22Rv1 (cell line): ENCODE measurements at regions not wholly inside any gene's neighbourhood (a gene's known extent, or its start where the extent isn't known, plus 50 kb on each side); places are given as distances from the start of the nearest gene placed in this dataset.

Experiments used
- H3K27ac ChIP-seq: fragments of 450-650 bp; 2 replicates; pipeline ENCODE4 v1.5.1; 2017
- ZFX ChIP-seq: fragments of 450-650 bp; IDR thresholded peaks from 2 replicates; pipeline ENCODE4 v1.6.1; 2017; ENCODE audit warnings: antibody characterized with exemption, borderline replicate concordance
- TF ChIP-seq, protein P1 (sequence below): fragments of 450-650 bp; IDR thresholded peaks from 2 replicates; pipeline ENCODE4 v1.5.1; 2017; ENCODE audit warnings: mild to moderate bottlenecking

DNA sequence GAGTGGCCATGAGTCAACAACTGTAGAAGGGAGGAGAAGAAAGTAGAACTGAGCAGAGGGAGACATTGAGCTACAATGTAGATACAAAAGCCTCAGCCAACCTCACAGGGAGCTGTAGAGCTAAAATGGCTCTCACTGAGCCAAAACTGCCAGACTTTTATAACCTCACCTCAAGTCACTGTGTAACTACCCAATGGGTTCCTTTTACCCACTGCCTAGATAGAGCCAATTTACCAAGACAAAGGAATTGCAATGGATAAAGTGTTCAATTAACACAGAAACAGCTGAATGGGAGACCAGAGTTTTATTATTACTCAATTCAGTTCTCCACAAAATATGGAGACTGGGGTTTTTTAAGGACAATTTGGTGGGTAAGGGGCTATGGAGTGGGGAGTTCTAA, 938.9 kb upstream of the GRIA3 start:
- no peak overlapping the region for H3K27ac ChIP-seq
- TF ChIP-seq ZFX: no peak
- TF ChIP-seq, protein P1, sequence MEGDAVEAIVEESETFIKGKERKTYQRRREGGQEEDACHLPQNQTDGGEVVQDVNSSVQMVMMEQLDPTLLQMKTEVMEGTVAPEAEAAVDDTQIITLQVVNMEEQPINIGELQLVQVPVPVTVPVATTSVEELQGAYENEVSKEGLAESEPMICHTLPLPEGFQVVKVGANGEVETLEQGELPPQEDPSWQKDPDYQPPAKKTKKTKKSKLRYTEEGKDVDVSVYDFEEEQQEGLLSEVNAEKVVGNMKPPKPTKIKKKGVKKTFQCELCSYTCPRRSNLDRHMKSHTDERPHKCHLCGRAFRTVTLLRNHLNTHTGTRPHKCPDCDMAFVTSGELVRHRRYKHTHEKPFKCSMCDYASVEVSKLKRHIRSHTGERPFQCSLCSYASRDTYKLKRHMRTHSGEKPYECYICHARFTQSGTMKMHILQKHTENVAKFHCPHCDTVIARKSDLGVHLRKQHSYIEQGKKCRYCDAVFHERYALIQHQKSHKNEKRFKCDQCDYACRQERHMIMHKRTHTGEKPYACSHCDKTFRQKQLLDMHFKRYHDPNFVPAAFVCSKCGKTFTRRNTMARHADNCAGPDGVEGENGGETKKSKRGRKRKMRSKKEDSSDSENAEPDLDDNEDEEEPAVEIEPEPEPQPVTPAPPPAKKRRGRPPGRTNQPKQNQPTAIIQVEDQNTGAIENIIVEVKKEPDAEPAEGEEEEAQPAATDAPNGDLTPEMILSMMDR: no peak

DNA sequence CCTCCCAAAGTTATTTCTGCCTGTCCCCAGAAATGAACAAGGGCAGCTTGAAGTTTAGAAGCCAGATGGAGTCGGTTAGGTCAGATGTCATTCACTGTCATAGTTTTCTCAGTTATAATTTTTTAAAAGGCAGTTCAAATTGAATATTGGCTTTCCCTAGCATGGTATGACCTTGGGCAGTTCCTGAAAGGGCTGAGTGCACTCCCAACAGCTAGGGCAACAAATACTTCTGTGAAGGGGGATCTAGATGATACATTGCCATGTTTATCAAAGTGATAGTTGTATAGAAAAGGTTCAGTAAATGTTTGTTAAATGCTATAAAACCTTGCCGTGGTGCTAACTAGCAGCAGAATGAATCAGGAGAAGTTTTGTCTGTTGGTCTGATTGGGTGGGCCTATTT, 938.1 kb upstream of the GRIA3 start:
- no peak overlapping the region for H3K27ac ChIP-seq
- no peak for TF ChIP-seq ZFX
- TF ChIP-seq, protein P1: no peak

DNA sequence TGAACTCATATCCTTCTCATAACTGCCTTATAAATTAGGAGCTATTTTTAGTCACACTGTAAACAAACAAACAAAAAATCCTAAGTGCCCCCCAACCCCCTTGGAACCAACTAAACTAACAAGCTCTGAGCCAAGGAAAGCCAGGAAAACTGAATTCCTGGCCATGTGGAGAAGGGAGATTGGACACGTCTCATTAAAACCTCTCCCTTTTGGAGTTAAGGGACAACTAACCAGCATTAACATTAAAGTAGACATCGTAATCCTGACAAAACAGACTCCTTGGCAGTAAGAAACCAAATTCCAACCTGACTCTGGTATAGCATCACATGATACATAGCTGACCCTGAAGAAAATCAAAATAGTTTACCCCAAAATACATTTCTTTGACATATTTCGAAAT, 937.1 kb upstream of the GRIA3 start:
- H3K27ac ChIP-seq: no peak overlapping the region
- TF ChIP-seq, protein P1: no peak
- no peak for TF ChIP-seq ZFX

DNA sequence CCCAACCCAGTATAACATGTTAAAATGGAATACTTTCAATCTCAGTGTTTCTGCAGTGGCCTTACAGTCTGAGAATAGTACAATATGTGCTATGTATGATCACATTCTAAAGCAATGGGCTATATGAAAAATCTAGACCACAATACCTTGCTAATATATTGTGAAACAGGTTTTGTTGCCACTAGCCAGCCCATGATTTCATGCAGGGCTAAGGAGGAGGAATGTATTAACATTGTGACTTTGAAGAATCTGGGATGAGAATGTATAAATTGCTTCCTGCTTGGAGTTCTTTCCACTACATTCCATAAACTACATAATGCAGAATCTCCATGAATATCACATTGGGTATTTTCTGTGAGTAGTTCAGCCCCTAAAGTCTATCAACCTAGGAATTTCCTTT, 935.4 kb upstream of the GRIA3 start:
- TF ChIP-seq, protein P1: no peak
- TF ChIP-seq ZFX: no peak
- H3K27ac ChIP-seq: no peak overlapping the region

DNA sequence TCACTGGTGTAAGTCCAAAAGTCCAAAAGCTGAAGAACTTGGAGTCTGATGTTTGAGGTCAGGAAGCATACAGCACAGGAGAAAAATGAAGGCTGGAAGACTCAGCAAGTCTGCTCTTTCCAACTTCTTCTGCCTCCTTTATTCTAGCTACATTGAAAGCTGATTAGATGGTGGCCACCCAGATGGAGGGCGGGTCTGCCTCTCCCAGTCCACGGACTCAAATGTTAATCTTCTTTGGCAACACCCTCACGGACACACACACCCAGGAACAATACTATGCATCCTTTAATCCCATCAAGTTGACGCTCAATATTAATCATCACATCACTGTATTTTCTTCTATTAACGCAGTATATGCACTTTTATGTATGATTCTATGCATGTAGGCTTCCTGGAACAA, 931.6 kb upstream of the GRIA3 start:
- H3K27ac ChIP-seq: no peak overlapping the region
- TF ChIP-seq, protein P1: no peak
- no peak for TF ChIP-seq ZFX

DNA sequence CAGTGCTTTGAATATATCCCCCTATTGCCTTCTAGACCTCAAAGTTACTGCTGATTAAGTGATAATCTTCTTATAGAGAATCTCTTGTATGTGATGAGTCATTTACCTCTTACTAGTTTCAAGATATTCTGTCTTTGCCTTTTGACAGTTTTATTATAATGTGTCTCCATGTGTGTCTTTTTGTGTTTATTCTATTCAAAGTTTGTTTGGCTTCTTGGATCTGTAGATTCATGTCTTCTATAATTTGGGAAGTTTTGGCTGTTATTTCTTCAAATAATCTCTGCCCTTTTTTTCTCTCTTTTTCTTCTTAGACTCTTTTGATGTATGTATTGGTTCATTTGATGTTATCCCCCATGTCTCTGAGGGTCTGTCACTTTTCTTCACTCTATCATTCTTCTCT, 915.7 kb upstream of the GRIA3 start:
- H3K27ac ChIP-seq: no peak overlapping the region
- TF ChIP-seq, protein P1: no peak
- TF ChIP-seq ZFX: no peak

DNA sequence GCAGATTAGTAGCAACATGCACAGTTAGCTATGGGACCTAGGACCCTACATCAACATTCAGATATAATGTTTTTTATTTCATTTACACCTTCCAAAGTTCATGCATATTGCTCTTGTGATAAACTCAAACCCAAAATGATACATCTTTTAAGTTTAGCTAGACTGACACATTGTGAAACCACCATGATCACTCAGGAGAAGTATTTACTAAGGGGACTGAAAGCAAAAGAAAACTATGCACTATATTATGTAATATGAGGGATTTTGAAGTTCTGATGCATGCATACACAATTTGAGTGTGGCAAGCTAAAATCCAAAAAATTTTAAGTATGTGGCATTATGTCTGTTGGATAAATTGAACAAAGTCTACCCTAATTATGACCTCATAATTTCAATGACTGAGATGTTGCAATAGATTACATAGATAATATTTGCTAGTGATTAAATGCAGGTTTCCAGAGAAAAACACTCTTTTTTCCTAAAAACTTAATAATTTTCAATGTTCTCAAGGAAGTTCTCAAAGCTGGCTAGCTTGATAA, 914.8 kb upstream of the GRIA3 start:
- TF ChIP-seq ZFX: no peak
- TF ChIP-seq, protein P1: no peak
- H3K27ac ChIP-seq: no peak overlapping the region
